Thyroid gland (tissue), 4 donors: ENCODE measurements at regions not wholly inside any gene's neighbourhood (a gene's known extent, or its start where the extent isn't known, plus 50 kb on each side); places are given as distances from the start of the nearest gene placed in this dataset.

Source experiments
- POLR2A ChIP-seq, 2 donors: fragments of 450-650 bp; IDR thresholded peaks; one replicate each; pipeline ENCODE4 v1.6.1; 2017; ENCODE audit warnings: antibody characterized with exemption in 2 of 2, mild to moderate bottlenecking in 2 of 2, moderate library complexity in 1 of 2
- TF ChIP-seq, protein P1 (sequence below), 6 experiments: fragments of 200-600 bp in 3 of 6; fragments of 450-650 bp in 3 of 6; sonication (generic) in 3 of 6; IDR thresholded peaks; one replicate each; pipeline ENCODE4 v1.5.1; 2016 to 2019; ENCODE audit warnings: antibody characterized with exemption in 6 of 6, mild to moderate bottlenecking in 2 of 6, inconsistent platforms in 1 of 6, moderate library complexity in 1 of 6

DNA sequence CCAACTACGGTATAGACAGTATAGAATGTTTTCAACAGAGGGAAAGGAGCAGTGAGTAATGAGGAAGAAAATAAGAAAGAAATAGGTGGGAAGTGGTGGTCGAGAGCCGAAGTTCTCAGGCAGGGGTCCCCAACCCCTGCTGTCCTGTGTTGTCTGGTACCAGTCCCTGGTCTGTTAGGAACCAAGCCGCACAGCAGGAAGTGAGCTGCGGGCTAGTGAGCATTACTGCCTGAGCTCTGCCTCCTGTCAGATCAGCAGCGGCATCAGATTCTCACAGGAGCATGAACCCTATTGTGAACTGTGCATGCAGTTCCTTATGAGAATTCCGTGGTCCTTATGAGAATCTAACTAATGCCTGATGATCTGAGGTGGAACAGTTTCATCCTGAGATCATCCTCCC, 107.3 kb upstream of the PTPRR start:
- TF ChIP-seq POLR2A (IDR thresholded peaks at IDR 0.05): no peak
- TF ChIP-seq, protein P1, sequence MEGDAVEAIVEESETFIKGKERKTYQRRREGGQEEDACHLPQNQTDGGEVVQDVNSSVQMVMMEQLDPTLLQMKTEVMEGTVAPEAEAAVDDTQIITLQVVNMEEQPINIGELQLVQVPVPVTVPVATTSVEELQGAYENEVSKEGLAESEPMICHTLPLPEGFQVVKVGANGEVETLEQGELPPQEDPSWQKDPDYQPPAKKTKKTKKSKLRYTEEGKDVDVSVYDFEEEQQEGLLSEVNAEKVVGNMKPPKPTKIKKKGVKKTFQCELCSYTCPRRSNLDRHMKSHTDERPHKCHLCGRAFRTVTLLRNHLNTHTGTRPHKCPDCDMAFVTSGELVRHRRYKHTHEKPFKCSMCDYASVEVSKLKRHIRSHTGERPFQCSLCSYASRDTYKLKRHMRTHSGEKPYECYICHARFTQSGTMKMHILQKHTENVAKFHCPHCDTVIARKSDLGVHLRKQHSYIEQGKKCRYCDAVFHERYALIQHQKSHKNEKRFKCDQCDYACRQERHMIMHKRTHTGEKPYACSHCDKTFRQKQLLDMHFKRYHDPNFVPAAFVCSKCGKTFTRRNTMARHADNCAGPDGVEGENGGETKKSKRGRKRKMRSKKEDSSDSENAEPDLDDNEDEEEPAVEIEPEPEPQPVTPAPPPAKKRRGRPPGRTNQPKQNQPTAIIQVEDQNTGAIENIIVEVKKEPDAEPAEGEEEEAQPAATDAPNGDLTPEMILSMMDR (IDR thresholded peaks at IDR 0.05): no peak
